ENCODE measurements at regions not wholly inside any gene's neighbourhood (a gene's known extent, or its start where the extent isn't known, plus 50 kb on each side); places are given as distances from the start of the nearest gene placed in this dataset.

GRCh38 chr12:65637774-65638173 lies 186.5 kb upstream of the HMGA2 start:
- TF ChIP-seq HNF4A (conservative IDR thresholded peaks at IDR 0.05) (no peak), RAD21 (IDR thresholded peaks at IDR 0.05) (no peak), REST (IDR thresholded peaks at IDR 0.05) (no peak), GABPA (IDR thresholded peaks at IDR 0.05 in 1 of 2, conservative IDR thresholded peaks at IDR 0.05 in 1 of 2) (no peak)
- H3K36me3 ChIP-seq (ENCODE audit: control insufficient read depth in 4 of 4, insufficient read depth in 3 of 4, low read depth in 1 of 4, low read length in 3 of 4) = no peaks in the 10 kb centered on the region
- no peaks in the 10 kb centered on the region for H3K9me3 ChIP-seq (ENCODE audit: control insufficient read depth in 4 of 4, low read length in 3 of 4)
- WGBS = 76% methylated on average over 5 of the region's 5 CpGs
- H3K27me3 ChIP-seq (ENCODE audit: control insufficient read depth in 4 of 4, insufficient read depth in 4 of 4, low read length in 3 of 4) = peaks cover 0 to 5% (median 0%) of the 10 kb centered on the region in 4 donors
- H3K27ac ChIP-seq (ENCODE audit: low read depth in 1 of 2, low read length in 2 of 2) = no peak overlapping the region
- no peaks in the 10 kb centered on the region for H3K4me1 ChIP-seq (ENCODE audit: control insufficient read depth in 4 of 4, insufficient read depth in 4 of 4, low read length in 3 of 4)
- no peak for DNase-seq (ENCODE audit: low spot score)
- no peak overlapping the region for H3K4me3 ChIP-seq (ENCODE audit: low read depth in 1 of 3, low read length in 3 of 3)
- no peak overlapping the region for H3K9ac ChIP-seq (ENCODE audit: low read depth in 1 of 2, low read length in 2 of 2)

- Histone ChIP-seq H3K27ac (ENCODE audit: low read depth in 1 of 2, low read length in 2 of 2) (no peak overlapping the region), H3K36me3 (ENCODE audit: control insufficient read depth in 4 of 4, insufficient read depth in 3 of 4, low read depth in 1 of 4, low read length in 3 of 4) (no peaks in the 10 kb centered on the region), H3K4me1 (ENCODE audit: control insufficient read depth in 4 of 4, insufficient read depth in 4 of 4, low read length in 3 of 4) (no peaks in the 10 kb centered on the region), H3K9ac (ENCODE audit: low read depth in 1 of 2, low read length in 2 of 2) (no peak overlapping the region), H3K4me3 (ENCODE audit: low read depth in 1 of 3, low read length in 3 of 3) (no peak overlapping the region), H3K27me3 (ENCODE audit: control insufficient read depth in 4 of 4, insufficient read depth in 4 of 4, low read length in 3 of 4) (peaks cover 0 to 5% (median 0%) of the 10 kb centered on the region in 4 donors), H3K9me3 (ENCODE audit: control insufficient read depth in 4 of 4, low read length in 3 of 4) (no peaks in the 10 kb centered on the region)
- DNase-seq (ENCODE audit: low spot score) = no peak
- TF ChIP-seq ATF3 (IDR thresholded peaks at IDR 0.05) (no peak), RAD21 (IDR thresholded peaks at IDR 0.05) (no peak), HNF4A (conservative IDR thresholded peaks at IDR 0.05) (no peak), JUND (IDR thresholded peaks at IDR 0.05) (no peak), EGR1 (IDR thresholded peaks at IDR 0.05; ENCODE audit: low read depth in 2 of 2) (no peak), REST (IDR thresholded peaks at IDR 0.05) (no peak), ZBTB33 (IDR thresholded peaks at IDR 0.05) (no peak), CTCF (IDR thresholded peaks at IDR 0.05; ENCODE audit: low read depth, low read length, missing input control) (no peak), FOXA1 (IDR thresholded peaks at IDR 0.05) (no peak), NR2F2 (IDR thresholded peaks at IDR 0.05) (no peak), FOXA2 (IDR thresholded peaks at IDR 0.05) (no peak), TAF1 (conservative IDR thresholded peaks at IDR 0.05) (no peak), MAX (IDR thresholded peaks at IDR 0.05) (no peak), HNF4G (IDR thresholded peaks at IDR 0.05) (no peak), SP1 (IDR thresholded peaks at IDR 0.05) (no peak), GABPA (IDR thresholded peaks at IDR 0.05 in 1 of 2, conservative IDR thresholded peaks at IDR 0.05 in 1 of 2) (no peak), YY1 (IDR thresholded peaks at IDR 0.05) (no peak)
Observed at GRCh38 chr12:65638324-65638723, 186.0 kb upstream of the HMGA2 start.

Data from liver (tissue), 8 donors.